H1 (cell line): ENCODE measurements at regions not wholly inside any gene's neighbourhood (a gene's known extent, or its start where the extent isn't known, plus 50 kb on each side); places are given as distances from the start of the nearest gene placed in this dataset.
A peak's percentile ranks its signal among the peaks of the same experiment; 100 is the strongest.

Experiments
- CTCF ChIA-PET: fragments of 300-600 bp; sonication (Branson Sonifier 250); formaldehyde crosslinking; loops from one replicate; lab custom pipeline; 2021; ENCODE audit not compliant: partially characterized antibody; lab: Charles Lee
- POLR2A ChIA-PET: fragments of 300-600 bp; sonication (Branson Sonifier 250); formaldehyde crosslinking; loops from one replicate; lab custom pipeline; 2021; ENCODE audit warnings: inconsistent platforms; ENCODE audit not compliant: partially characterized antibody; lab: Charles Lee
- DNase-seq, 2 experiments: peaks; one replicate each; pipeline versions ENCODE4 v3.0.0 to v3.0.0-alpha.2; 2010 to 2022; ENCODE audit warnings: low spot score in 2 of 2, low read depth in 1 of 2, mixed read lengths in 1 of 2
- FAIRE-seq: peaks from 2 replicates; lab custom pipeline; 2011; peaks lifted over from hg19 to GRCh38; lab: Jason Lieb, UNC
- H2AFZ ChIP-seq: 2 replicates; pipeline ENCODE4 v1.8.1; 2012; ENCODE audit warnings: low read length, inconsistent platforms
- H2AK5ac ChIP-seq: 2 replicates; pipeline ENCODE4 v1.6.1; 2013; ENCODE audit warnings: low read depth, low read length
- H2BK120ac ChIP-seq: replicated peaks from 2 replicates; pipeline ENCODE3; 2013; ENCODE audit warnings: low read depth, low read length, inconsistent platforms
- H2BK12ac ChIP-seq: 2 replicates; pipeline ENCODE4 v1.6.1; 2013; ENCODE audit warnings: low read depth, low read length
- H2BK15ac ChIP-seq: 2 replicates; pipeline ENCODE4 v1.6.1; 2013; ENCODE audit warnings: low read length
- H2BK20ac ChIP-seq: 2 replicates; pipeline ENCODE4 v1.6.1; 2013; ENCODE audit warnings: low read length
- H2BK5ac ChIP-seq: 2 replicates; pipeline ENCODE4 v1.6.1; 2013; ENCODE audit warnings: low read depth, low read length
- H3K14ac ChIP-seq: 2 replicates; pipeline ENCODE4 v1.6.1; 2013; ENCODE audit warnings: inconsistent platforms; ENCODE audit not compliant: insufficient read length
- H3K18ac ChIP-seq: 2 replicates; pipeline ENCODE4 v1.6.1; 2013; ENCODE audit warnings: low read length; ENCODE audit errors: extremely low read depth
- H3K23ac ChIP-seq: 2 replicates; pipeline ENCODE4 v1.6.1; 2013; ENCODE audit warnings: inconsistent platforms; ENCODE audit not compliant: insufficient read length
- H3K23me2 ChIP-seq: 2 replicates; pipeline ENCODE4 v1.6.1; 2013; ENCODE audit warnings: low read depth, low read length
- H3K27ac ChIP-seq: 2 replicates; pipeline ENCODE4 v1.6.1; 2011; ENCODE audit warnings: low read depth, low read length, inconsistent platforms
- H3K27me3 ChIP-seq, 4 experiments: replicated peaks in 1 of 4; 1 replicate in 1 of 4; 2 replicates in 3 of 4; pipeline versions ENCODE4 v1.6.1 to v1.8.1; 2011 to 2013; ENCODE audit warnings: low read length in 3 of 4, mild to moderate bottlenecking in 3 of 4, inconsistent platforms in 2 of 4, mixed read lengths in 2 of 4, moderate library complexity in 1 of 4; ENCODE audit not compliant: control insufficient read depth in 3 of 4, insufficient read depth in 3 of 4; ENCODE audit errors: extremely low read depth in 1 of 4
- H3K36me3 ChIP-seq, 4 experiments: 2 replicates each; pipeline versions ENCODE4 v1.6.1 to v1.8.1; 2011 to 2013; ENCODE audit warnings: mild to moderate bottlenecking in 4 of 4, low read length in 3 of 4, moderate library complexity in 2 of 4, control low read depth in 1 of 4, inconsistent platforms in 1 of 4; ENCODE audit not compliant: insufficient read depth in 4 of 4, control insufficient read depth in 2 of 4
- H3K4ac ChIP-seq: replicated peaks from 2 replicates; pipeline ENCODE3; 2013; ENCODE audit warnings: low read length, low read depth, mixed read lengths, inconsistent platforms; ENCODE audit not compliant: insufficient read length
- H3K4me1 ChIP-seq, 4 experiments: replicated peaks in 1 of 4; 1 replicate in 1 of 4; 2 replicates in 3 of 4; pipeline versions ENCODE4 v1.6.1 to v1.8.1; 2011 to 2013; ENCODE audit warnings: low read length in 3 of 4, inconsistent platforms in 2 of 4, mixed read lengths in 1 of 4; ENCODE audit not compliant: insufficient read depth in 4 of 4, control insufficient read depth in 3 of 4
- H3K4me2 ChIP-seq, 2 experiments: 2 replicates each; pipeline versions ENCODE4 v1.6.1 to v1.8.1; 2011 to 2013; ENCODE audit warnings: low read depth in 2 of 2, low read length in 2 of 2, control low read depth in 1 of 2, inconsistent platforms in 1 of 2, mild to moderate bottlenecking in 1 of 2; ENCODE audit not compliant: insufficient read depth in 1 of 2
- H3K4me3 ChIP-seq, 4 experiments: fragments of 200-600, 300-600 bp in 1 of 4; sonication (generic), shearing (Covaris generic), sonication (Bioruptor Twin) in 1 of 4; 2 replicates each; pipeline versions ENCODE4 v1.5.1 to v1.8.1; 2011 to 2016; ENCODE audit warnings: low read length in 4 of 4, low read depth in 3 of 4, control low read depth in 2 of 4, inconsistent platforms in 2 of 4, mild to moderate bottlenecking in 2 of 4, mixed read lengths in 1 of 4, moderate library complexity in 1 of 4; ENCODE audit not compliant: insufficient read depth in 2 of 4; ENCODE audit errors: extremely low read depth in 1 of 4
- H3K56ac ChIP-seq: replicated peaks from 2 replicates; pipeline ENCODE3; 2013; ENCODE audit warnings: low read depth, mild to moderate bottlenecking, mixed read lengths, low read length, inconsistent platforms; ENCODE audit not compliant: insufficient read length
- H3K79me1 ChIP-seq: 2 replicates; pipeline ENCODE4 v1.6.1; 2013; ENCODE audit warnings: low read depth, low read length, control low read depth
- H3K79me2 ChIP-seq, 2 experiments: 2 replicates each; pipeline versions ENCODE4 v1.6.1 to v1.8.1; 2012 to 2013; ENCODE audit warnings: low read length in 2 of 2, mild to moderate bottlenecking in 2 of 2, inconsistent platforms in 1 of 2; ENCODE audit not compliant: insufficient read depth in 2 of 2, control insufficient read depth in 1 of 2
- H3K9ac ChIP-seq, 4 experiments: replicated peaks in 1 of 4; 1 replicate in 1 of 4; 2 replicates in 3 of 4; pipeline versions ENCODE4 v1.6.1 to v1.8.1; 2011 to 2013; ENCODE audit warnings: low read depth in 3 of 4, low read length in 3 of 4, control low read depth in 2 of 4, mild to moderate bottlenecking in 2 of 4, moderate library complexity in 2 of 4, inconsistent platforms in 1 of 4; ENCODE audit errors: extremely low read depth in 1 of 4
- H3K9me3 ChIP-seq, 2 experiments: 2 replicates each; pipeline versions ENCODE4 v1.6.1 to v1.8.1; 2012 to 2013; ENCODE audit warnings: mild to moderate bottlenecking in 2 of 2, moderate library complexity in 2 of 2, control low read depth in 1 of 2, inconsistent platforms in 1 of 2, low read depth in 1 of 2, low read length in 1 of 2, mixed read lengths in 1 of 2; ENCODE audit not compliant: insufficient read depth in 2 of 2
- H4K20me1 ChIP-seq, 2 experiments: replicated peaks in 1 of 2; 2 replicates each; pipeline versions ENCODE3 to v1.8.1; 2011 to 2013; ENCODE audit warnings: inconsistent platforms in 2 of 2, low read length in 2 of 2, mild to moderate bottlenecking in 1 of 2; ENCODE audit not compliant: insufficient read depth in 2 of 2, control insufficient read depth in 1 of 2
- H4K5ac ChIP-seq: 2 replicates; pipeline ENCODE4 v1.6.1; 2013; ENCODE audit warnings: low read length, low read depth, mixed read lengths, inconsistent platforms; ENCODE audit not compliant: insufficient read length
- H4K8ac ChIP-seq: 2 replicates; pipeline ENCODE4 v1.8.0; 2013; ENCODE audit warnings: mild to moderate bottlenecking, moderate library complexity, low read length, inconsistent platforms; ENCODE audit not compliant: insufficient read depth; ENCODE audit errors: extremely low read depth
- H4K91ac ChIP-seq: replicated peaks from 2 replicates; pipeline ENCODE3; 2013; ENCODE audit warnings: low read length, mixed read lengths, inconsistent platforms; ENCODE audit not compliant: insufficient read length
- RAD21 ChIP-seq, 2 experiments: IDR thresholded peaks in 1 of 2; conservative IDR thresholded peaks in 1 of 2; 2 replicates each; pipeline ENCODE4 v1.6.1; 2011; ENCODE audit warnings: low read depth in 2 of 2, low read length in 2 of 2, improper control_type of control experiment in 1 of 2, inconsistent platforms in 1 of 2, mild to moderate bottlenecking in 1 of 2, moderate library complexity in 1 of 2
- SAP30 ChIP-seq: fragments of 300-600 bp; sonication (generic); IDR thresholded peaks from 2 replicates; pipeline ENCODE4 v1.7.1; 2012; ENCODE audit warnings: low read length, moderate library complexity, mild to moderate bottlenecking, inconsistent platforms; ENCODE audit not compliant: insufficient read depth, insufficient replicate concordance
- WGBS, 2 experiments: shearing (Covaris generic) in 1 of 2; methylation state at CpG; one replicate each; pipeline versions ENCODE4 v1.1.6 to v1.1.7; 2013 to 2015; ENCODE audit warnings: low lambda C conversion rate in 2 of 2, mixed read lengths in 2 of 2, inconsistent platforms in 1 of 2, low coverage in 1 of 2, missing lambda C conversion rate in 1 of 2; ENCODE audit not compliant: insufficient replicate concordance in 2 of 2, insufficient coverage in 1 of 2, insufficient read length in 1 of 2; ENCODE audit errors: extremely low coverage in 1 of 2, missing lambda C conversion rate in 1 of 2; 5-methylcytosine and 5-hydroxymethylcytosine counted together

DNA sequence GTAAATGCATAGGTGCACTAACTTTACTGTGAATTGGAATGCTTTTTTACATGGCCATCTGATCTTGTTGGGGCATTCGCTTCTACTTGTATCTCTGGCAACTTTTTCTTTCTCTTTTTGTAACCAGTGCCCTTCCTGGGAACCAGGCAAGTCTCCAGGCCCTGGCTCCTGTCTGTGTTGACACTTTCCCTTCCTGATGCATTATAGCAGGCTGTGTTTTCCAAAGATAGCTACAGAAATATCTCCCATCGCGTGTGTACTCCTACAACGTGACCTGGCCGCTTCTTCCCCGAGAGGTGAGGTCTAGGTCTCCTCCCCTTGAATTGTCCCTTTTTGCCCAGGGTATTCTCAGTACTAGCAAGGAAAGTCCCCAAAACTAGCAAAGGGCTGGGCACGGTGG, 81.1 kb upstream of the SPIN1 start:
- no peak overlapping the region for H3K14ac ChIP-seq
- no peak overlapping the region for H4K8ac ChIP-seq
- FAIRE-seq (no peak), DNase-seq (no peak)
- H4K91ac ChIP-seq, result no peak overlapping the region
- H3K27ac ChIP-seq, result no peak overlapping the region
- no peaks in the 10 kb centered on the region for H3K79me1 ChIP-seq
- no peaks in the 10 kb centered on the region for H3K23me2 ChIP-seq
- 82% methylated on average over 7 of the region's 7 CpGs; no CpG with 5 or more reads in 1 of the 2 experiments for WGBS, 2 experiments
- no peak overlapping the region for H3K4ac ChIP-seq
- H3K36me3 ChIP-seq, result no peaks in the 10 kb centered on the region
- no peak overlapping the region for H2AK5ac ChIP-seq
- no peak overlapping the region for H2AFZ ChIP-seq
- peaks cover 0 to 5% (median 1%) of the 10 kb centered on the region in 4 experiments; a peak in 4 of 7 replicates for H3K4me1 ChIP-seq
- H3K18ac ChIP-seq, result no peak overlapping the region; the same call in 1 of the 2 replicates
- H3K9ac ChIP-seq, result no peak overlapping the region
- no peak overlapping the region for H3K4me2 ChIP-seq
- H2BK5ac ChIP-seq, result no peak overlapping the region
- no peak overlapping the region for H3K23ac ChIP-seq
- H2BK12ac ChIP-seq, result no peak overlapping the region
- no peak overlapping the region for H3K4me3 ChIP-seq
- H3K56ac ChIP-seq, result no peak overlapping the region
- H2BK15ac ChIP-seq, result 0 out of 2 replicates have a peak overlapping the region, but pooled peaks have one; percentile 61
- H3K27me3 ChIP-seq, result no peaks in the 10 kb centered on the region
- H4K20me1 ChIP-seq, result no peaks in the 10 kb centered on the region
- H4K5ac ChIP-seq, result no peak overlapping the region
- no peaks in the 10 kb centered on the region for H3K9me3 ChIP-seq
- H3K79me2 ChIP-seq, result no peaks in the 10 kb centered on the region
- TF ChIP-seq SAP30 (no peak), RAD21 (IDR thresholded peaks at IDR 0.05 in 1 of 2, conservative IDR thresholded peaks at IDR 0.05 in 1 of 2; ENCODE audit: low read depth in 2 of 2, low read length in 2 of 2) (no peak)
- H2BK20ac ChIP-seq, result no peak overlapping the region
- POLR2A ChIA-PET, result no interaction called here
- CTCF ChIA-PET, result interaction anchor here (1.0 to 1.3 kb wide), 3 partner anchors 31 to 135 kb away, joined by 3 to 5 read pairs (median 3); no protein-coding TSS in a partner anchor
- H2BK120ac ChIP-seq, result no peak overlapping the region
